Right cardiac atrium (tissue), 5 donors: ENCODE measurements at regions not wholly inside any gene's neighbourhood (a gene's known extent, or its start where the extent isn't known, plus 50 kb on each side); places are given as distances from the start of the nearest gene placed in this dataset.
"Not testable (repeated sequence)": the region's sequence is repeated elsewhere in the genome, so short reads cannot be mapped to it uniquely, and the experiment has no call there.

Experiments used
- ATAC-seq, 2 donors: fragments of 200-7000 bp; cut with Tn5 transposase; one replicate each; pipeline versions ENCODE4 v1.8.0 to v1.9.1; 2020; ENCODE audit warnings: moderate library complexity in 2 of 2, mild to moderate bottlenecking in 1 of 2
- DNase-seq, 3 donors: peaks; one replicate each; pipeline ENCODE4 v3.0.0-alpha.2; 2020
- H3K27ac ChIP-seq: one replicate; pipeline ENCODE4 v1.5.1; 2013; ENCODE audit warnings: mild to moderate bottlenecking, low read length, control low read depth, moderate library complexity
- H3K27me3 ChIP-seq: one replicate; pipeline ENCODE4 v1.6.1; 2013; ENCODE audit not compliant: control insufficient read depth, insufficient read depth
- H3K4me1 ChIP-seq: one replicate; pipeline ENCODE4 v1.6.1; 2013; ENCODE audit warnings: low read length; ENCODE audit not compliant: control insufficient read depth, insufficient read depth
- H3K4me3 ChIP-seq: one replicate; pipeline ENCODE4 v1.5.1; 2013; ENCODE audit warnings: low read length, control low read depth
- H3K9me3 ChIP-seq: one replicate; pipeline ENCODE4 v1.6.1; 2013; ENCODE audit warnings: low read length; ENCODE audit not compliant: control insufficient read depth
- WGBS: extraction: QIAGEN DNeasy Blood & Tissue Kit; methylation state at CpG from one replicate; pipeline ENCODE4 v1.1.7; 2013; 5-methylcytosine and 5-hydroxymethylcytosine counted together
- intact Hi-C, 4 donors: fragments of 100-400 bp; cut with DNase I; formaldehyde crosslinking; loops; one replicate each; pipeline versions ENCODE4 v1.11.0 to v1.14.0; 2022 to 2023
- donor health status: healthy with polysubstance abuse.
- donor health status: DM: no; HTN: yes; CAD: no.
- donor health status: DM: no; HTN: no; CAD: no.
- donor health status: DM: no; HTN: yes; CAD: no; lungs with severe emphysema.
- donor health status: DM: yes; HTN: yes; CAD: no.

- intact Hi-C loops: no loop called here
- Histone ChIP-seq H3K27ac (no peak overlapping the region), H3K4me1 (no peaks in the 10 kb centered on the region), H3K4me3 (no peak overlapping the region), H3K9me3 (no peaks in the 10 kb centered on the region), H3K27me3 (no peaks in the 10 kb centered on the region)
- DNase-seq: no peak
- WGBS: 83% methylated on average over 4 of the region's 4 CpGs
- ATAC-seq: no peak
Measured at GRCh38 chr3:118530350-118530922, 504.2 kb downstream of the IGSF11 start.

GRCh38 chr3:118530927-118531356, 503.7 kb downstream of the IGSF11 start:
- H3K4me1 ChIP-seq, ATAC-seq, H3K9me3 ChIP-seq, H3K4me3 ChIP-seq, H3K27ac ChIP-seq, DNase-seq, H3K27me3 ChIP-seq, intact Hi-C loops: not testable (repeated sequence)

- ATAC-seq (no peak), DNase-seq (no peak)
- Histone ChIP-seq H3K27me3 (no peaks in the 10 kb centered on the region), H3K4me1 (no peaks in the 10 kb centered on the region), H3K27ac (no peak overlapping the region), H3K9me3 (no peaks in the 10 kb centered on the region), H3K4me3 (no peak overlapping the region)
- 45% methylated on average over 3 of the region's 3 CpGs for WGBS
- intact Hi-C loops: no loop called here
Measured at GRCh38 chr3:118531816-118532215, 502.8 kb downstream of the IGSF11 start.

GRCh38 chr3:118533676-118534075, 501.0 kb downstream of the IGSF11 start:
- no peaks in the 10 kb centered on the region for H3K4me1 ChIP-seq
- H3K27me3 ChIP-seq: no peaks in the 10 kb centered on the region
- intact Hi-C loops: no loop called here
- H3K9me3 ChIP-seq: no peaks in the 10 kb centered on the region
- no peak for ATAC-seq
- no peak for DNase-seq
- no peak overlapping the region for H3K4me3 ChIP-seq
- WGBS: 47% methylated on average over 1 of the region's 1 CpG
- H3K27ac ChIP-seq: no peak overlapping the region

GRCh38 chr3:118534519-118534918, 500.1 kb downstream of the IGSF11 start:
- H3K27ac ChIP-seq: no peak overlapping the region
- no peak for DNase-seq

GRCh38 chr3:118536764-118537163, 497.9 kb downstream of the IGSF11 start:
- Histone ChIP-seq H3K9me3 (no peaks in the 10 kb centered on the region), H3K4me1 (no peaks in the 10 kb centered on the region), H3K27ac (no peak overlapping the region), H3K4me3 (no peak overlapping the region), H3K27me3 (no peaks in the 10 kb centered on the region)
- WGBS: 66% methylated on average over 3 of the region's 3 CpGs
- ATAC-seq (no peak), DNase-seq (no peak)
- intact Hi-C loops: no loop called here

More at GRCh38 chr3:118534519-118534918, 500.1 kb downstream of the IGSF11 start:
- no peaks in the 10 kb centered on the region for H3K27me3 ChIP-seq
- intact Hi-C loops: no loop called here
- H3K4me1 ChIP-seq: no peaks in the 10 kb centered on the region
- 14% methylated on average over 2 of the region's 2 CpGs for WGBS
- no peak overlapping the region for H3K4me3 ChIP-seq
- H3K9me3 ChIP-seq: no peaks in the 10 kb centered on the region
- ATAC-seq: no peak

- Histone ChIP-seq H3K9me3 (no peaks in the 10 kb centered on the region), H3K4me3 (no peak overlapping the region), H3K27me3 (no peaks in the 10 kb centered on the region), H3K4me1 (no peaks in the 10 kb centered on the region), H3K27ac (no peak overlapping the region)
- intact Hi-C loops: no loop called here
- ATAC-seq (no peak), DNase-seq (no peak)
- 92% methylated on average over 2 of the region's 2 CpGs for WGBS
Measured at GRCh38 chr3:118537454-118537853, 497.2 kb downstream of the IGSF11 start.

- Histone ChIP-seq H3K27ac (no peak overlapping the region), H3K4me1 (no peaks in the 10 kb centered on the region), H3K4me3 (no peak overlapping the region), H3K27me3 (no peaks in the 10 kb centered on the region), H3K9me3 (no peaks in the 10 kb centered on the region)
- intact Hi-C loops: no loop called here
- ATAC-seq (no peak), DNase-seq (no peak)
- WGBS: 100% methylated on average over 1 of the region's 1 CpG
Measured at GRCh38 chr3:118538187-118538586, 496.5 kb downstream of the IGSF11 start.

GRCh38 chr3:118539820-118540447, 494.7 kb downstream of the IGSF11 start:
- H3K27ac ChIP-seq, intact Hi-C loops, H3K4me3 ChIP-seq, DNase-seq, H3K4me1 ChIP-seq, ATAC-seq, H3K9me3 ChIP-seq, H3K27me3 ChIP-seq: not testable (repeated sequence)
- 81% methylated on average over 13 of the region's 13 CpGs for WGBS

- H3K9me3 ChIP-seq, DNase-seq, ATAC-seq, H3K4me1 ChIP-seq, H3K27ac ChIP-seq, intact Hi-C loops, H3K4me3 ChIP-seq, H3K27me3 ChIP-seq: not testable (repeated sequence)
- WGBS: 70% methylated on average over 5 of the region's 5 CpGs
Measured at GRCh38 chr3:118540448-118540821, 494.2 kb downstream of the IGSF11 start.

GRCh38 chr3:118540826-118541225, 493.8 kb downstream of the IGSF11 start:
- intact Hi-C loops: no loop called here
- no peak overlapping the region for H3K4me3 ChIP-seq
- no peaks in the 10 kb centered on the region for H3K4me1 ChIP-seq
- H3K9me3 ChIP-seq: no peaks in the 10 kb centered on the region
- no peaks in the 10 kb centered on the region for H3K27me3 ChIP-seq
- ATAC-seq: no peak
- WGBS: 81% methylated on average over 1 of the region's 1 CpG
- no peak for DNase-seq
- H3K27ac ChIP-seq: no peak overlapping the region

GRCh38 chr3:118541796-118542195, 492.9 kb downstream of the IGSF11 start:
- intact Hi-C loops: no loop called here
- no peaks in the 10 kb centered on the region for H3K4me1 ChIP-seq
- no peaks in the 10 kb centered on the region for H3K27me3 ChIP-seq
- no peak for DNase-seq
- H3K4me3 ChIP-seq: no peak overlapping the region
- H3K9me3 ChIP-seq: no peaks in the 10 kb centered on the region
- H3K27ac ChIP-seq: no peak overlapping the region
- WGBS: 78% methylated on average over 2 of the region's 2 CpGs
- ATAC-seq: no peak
